Left hindlimb (tissue), 1 donor: ENCODE measurements at regions not wholly inside any gene's neighbourhood (a gene's known extent, or its start where the extent isn't known, plus 50 kb on each side); places are given as distances from the start of the nearest gene placed in this dataset.
"Not testable (repeated sequence)": the region's sequence is repeated elsewhere in the genome, so short reads cannot be mapped to it uniquely, and the experiment has no call there.

ENCODE experiments used
- DNase-seq: peaks from one replicate; pipeline ENCODE4 v3.0.0-alpha.2; 2018

DNA sequence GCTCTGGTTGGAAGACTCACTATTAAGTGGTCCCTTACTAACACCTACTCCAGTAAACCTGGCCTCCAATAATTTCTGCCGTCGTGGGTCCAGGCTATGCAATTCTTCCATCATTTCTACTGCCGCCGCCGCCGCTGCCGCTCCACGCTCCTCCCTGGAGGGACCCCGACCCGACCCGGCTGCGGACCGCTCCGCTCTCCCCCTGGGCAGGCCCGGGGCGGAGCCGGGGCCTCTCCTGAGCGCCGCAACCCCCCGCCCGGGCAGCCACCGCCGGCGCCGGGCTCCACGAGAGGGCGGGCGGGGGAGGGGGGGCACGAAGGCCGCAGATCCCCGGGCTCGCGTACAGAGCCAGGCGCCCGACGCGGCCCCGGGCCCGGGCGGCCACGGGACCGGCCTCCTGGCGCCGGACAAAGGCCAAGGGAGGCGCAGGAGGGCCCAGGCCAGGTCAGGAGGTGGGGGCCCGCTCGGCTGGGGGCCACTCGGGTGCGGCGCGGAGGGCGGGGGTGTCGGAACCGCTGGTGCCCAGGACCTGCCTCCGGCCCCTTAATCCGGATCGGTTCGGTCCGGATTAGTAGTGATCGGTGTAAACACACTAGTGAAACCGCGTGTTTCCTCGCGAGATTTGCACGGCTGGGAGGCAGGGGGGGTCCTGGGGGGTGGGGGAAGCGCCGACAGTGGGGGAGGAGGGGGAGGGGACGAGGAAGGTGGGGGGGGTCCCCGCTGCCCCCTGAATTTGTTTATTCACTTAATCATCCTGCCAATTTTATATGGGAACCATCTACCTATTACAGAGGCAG, 215.1 kb upstream of the CCL2 start:
- not testable (repeated sequence) for DNase-seq

- DNase-seq, result no peak
These were observed 209.1 kb upstream of the CCL2 start for GRCh38 chr17:34045990-34046389.

GRCh38 chr17:34051046-34051445, 204.0 kb upstream of the CCL2 start:
- no peak for DNase-seq

DNA sequence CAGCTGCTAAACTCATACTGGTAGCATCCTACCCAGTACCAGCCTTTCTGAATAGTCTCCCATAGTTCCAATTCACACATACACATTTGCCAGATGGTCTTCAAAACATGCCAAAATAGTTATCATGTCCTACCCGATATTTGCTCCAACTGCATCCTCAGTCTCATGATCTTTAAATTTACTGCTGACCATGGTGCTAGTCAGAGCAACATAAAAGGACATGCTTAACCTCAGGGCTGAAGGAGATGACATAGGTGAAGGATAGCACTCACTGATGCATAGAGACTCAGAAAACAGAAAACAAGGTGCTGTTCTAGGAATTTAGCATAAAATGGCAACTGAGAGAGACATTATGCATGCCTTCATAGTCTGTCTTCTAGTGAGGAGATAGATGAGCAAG, 200.6 kb upstream of the CCL2 start:
- DNase-seq, result no peak

DNA sequence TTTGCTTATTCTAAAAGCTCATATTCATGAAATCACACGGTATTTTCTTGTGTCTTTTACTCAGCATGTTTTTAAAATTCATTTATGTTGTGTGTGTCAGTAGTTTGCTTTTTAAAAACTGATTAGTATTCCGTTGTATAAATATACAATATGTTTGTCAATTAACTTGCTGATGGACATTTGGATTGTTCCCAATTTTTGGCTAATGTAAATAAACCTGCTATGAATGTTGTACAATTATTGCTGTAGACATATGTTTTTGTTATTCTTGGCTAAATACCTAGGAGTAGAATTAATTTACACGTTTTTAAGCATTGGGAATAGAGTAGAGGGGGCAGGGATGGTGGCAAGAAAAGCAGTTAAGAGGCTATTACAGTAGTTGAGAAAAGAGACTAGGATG, 199.5 kb upstream of the CCL2 start:
- DNase-seq, result no peak

- no peak for DNase-seq
These were observed 195.5 kb upstream of the CCL2 start for GRCh38 chr17:34059423-34060220.

DNA sequence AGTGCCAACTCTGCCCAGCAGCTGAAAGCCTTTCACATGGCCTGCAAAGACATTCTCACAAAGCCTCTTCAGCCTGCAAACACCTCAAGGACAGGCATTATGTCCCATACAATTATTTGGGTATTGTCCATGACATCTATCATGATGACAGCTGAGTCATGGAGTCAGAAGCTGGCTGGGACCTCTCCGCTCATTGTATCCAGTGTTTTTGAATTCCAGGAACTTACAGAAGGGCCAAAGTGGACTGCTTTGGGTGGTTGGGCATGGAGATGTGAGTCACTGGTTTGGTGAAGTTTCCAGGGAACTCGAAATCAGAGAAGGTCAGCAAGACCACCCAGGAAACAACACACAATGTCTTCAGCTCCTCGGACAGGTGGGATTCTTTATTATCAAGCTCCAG, 188.6 kb upstream of the CCL2 start:
- no peak for DNase-seq

DNA sequence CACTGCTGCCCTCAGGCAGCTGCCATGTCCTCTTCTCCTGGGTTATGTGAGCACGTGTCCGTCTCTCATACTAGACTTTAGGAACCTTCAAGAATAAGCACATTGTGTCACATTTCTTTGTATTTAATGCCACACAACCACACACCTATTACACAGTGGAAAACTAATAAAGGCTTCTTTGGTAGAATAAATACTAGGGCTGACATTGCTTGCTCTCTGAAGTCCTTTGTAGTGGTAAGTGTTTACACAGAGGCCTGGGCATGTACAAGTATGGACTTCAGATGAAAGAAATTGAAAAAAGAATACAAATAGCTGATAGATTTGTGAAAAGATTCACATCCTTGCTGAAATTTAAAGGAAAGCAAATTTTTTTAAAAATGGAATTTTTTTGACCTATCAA, 188.1 kb upstream of the CCL2 start:
- DNase-seq, result no peak

- DNase-seq, result no peak
These were observed 186.5 kb upstream of the CCL2 start for GRCh38 chr17:34068571-34068970.

DNA sequence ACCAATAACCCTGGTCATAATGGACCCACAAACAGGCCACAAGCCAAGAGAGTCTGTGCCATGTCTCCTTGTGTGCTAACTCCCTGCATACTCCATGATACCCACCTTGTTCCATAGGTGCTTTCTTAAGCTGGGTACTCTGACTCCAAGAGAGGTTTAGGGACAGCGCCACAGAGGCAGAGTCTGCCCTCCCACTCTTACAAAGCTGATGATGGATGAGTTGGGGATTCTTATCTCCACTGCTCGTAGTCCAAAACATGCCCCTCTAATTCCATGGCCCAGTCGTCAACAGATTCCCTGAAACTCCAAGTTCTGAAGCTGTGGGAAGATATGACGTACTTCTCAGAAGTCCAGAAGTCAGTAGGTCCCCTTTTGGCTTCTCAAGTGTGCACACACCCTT, 184.4 kb upstream of the CCL2 start:
- no peak for DNase-seq

DNA sequence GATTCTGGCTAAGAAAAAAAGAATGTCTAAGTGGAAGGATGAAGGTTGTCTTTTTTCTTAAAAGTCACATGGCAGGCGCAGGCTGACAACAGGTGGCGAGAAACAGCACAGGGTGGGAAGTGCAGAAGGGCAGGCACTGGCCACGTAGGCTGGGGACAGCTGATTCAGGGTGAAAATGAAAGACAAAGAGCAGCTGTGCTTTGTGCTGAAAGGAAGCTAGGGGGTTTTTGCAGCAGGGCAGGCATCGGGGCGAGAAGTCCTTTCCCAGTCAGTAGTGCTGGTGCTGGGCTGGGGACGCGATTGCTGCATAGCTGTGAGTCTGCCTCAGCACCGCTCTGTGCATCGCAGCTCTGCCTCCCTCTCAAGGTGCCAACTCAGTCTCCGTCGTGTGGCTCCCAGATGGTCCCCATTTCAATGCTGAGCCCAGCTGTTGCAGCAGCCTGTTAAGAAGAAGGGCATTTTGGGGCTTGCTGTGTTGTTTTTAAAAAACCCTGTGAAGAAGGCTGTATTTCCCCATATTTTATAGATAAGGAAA, 183.1 kb upstream of the CCL2 start:
- no peak for DNase-seq

- DNase-seq, result no peak
These were observed 180.0 kb upstream of the CCL2 start for GRCh38 chr17:34075076-34075475.

DNA sequence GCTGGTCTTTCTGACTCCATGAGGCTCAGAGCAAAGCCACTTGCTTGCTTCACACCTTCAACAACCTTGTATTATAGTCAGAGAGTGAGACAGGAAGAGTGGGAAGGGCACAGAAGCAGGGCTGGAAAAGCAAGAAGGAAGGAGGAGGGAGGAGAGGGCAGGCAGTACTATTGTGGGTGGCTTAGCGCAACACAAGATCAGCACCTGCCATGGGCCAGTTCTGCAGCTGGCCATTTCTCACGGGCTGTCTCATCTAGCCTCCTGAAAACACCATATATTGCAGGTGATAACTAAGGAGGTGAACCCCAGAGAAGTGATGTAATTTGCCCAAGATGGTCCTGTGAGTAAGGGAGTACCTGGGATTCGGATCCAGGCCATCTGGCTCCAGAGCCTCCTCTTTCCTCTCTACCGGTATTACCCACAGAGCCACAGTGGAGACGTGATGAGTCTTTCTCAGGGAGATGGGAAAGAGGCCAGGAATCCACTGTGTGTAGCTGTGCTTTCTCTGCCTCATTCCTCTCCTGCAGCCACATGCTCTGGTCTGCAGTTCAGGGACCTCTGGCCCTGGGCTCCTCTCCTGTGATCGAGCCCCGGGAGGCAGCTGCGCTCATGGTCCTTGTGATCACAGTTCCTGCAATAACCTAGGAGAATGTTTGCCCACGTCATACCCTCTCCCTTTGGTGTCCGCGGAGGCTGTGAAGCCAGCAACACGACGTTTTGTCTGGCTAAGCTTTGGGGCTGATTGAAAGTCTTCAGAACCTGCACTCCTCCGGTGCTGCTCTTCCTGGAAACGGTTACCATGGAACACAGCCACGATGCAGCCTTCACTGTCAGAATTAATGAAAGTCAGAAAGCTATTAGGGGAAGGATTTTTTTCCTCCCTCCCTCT, 178.1 kb upstream of the CCL2 start:
- DNase-seq, result no peak

- no peak for DNase-seq
These were observed 173.8 kb upstream of the CCL2 start for GRCh38 chr17:34081269-34081668.

DNA sequence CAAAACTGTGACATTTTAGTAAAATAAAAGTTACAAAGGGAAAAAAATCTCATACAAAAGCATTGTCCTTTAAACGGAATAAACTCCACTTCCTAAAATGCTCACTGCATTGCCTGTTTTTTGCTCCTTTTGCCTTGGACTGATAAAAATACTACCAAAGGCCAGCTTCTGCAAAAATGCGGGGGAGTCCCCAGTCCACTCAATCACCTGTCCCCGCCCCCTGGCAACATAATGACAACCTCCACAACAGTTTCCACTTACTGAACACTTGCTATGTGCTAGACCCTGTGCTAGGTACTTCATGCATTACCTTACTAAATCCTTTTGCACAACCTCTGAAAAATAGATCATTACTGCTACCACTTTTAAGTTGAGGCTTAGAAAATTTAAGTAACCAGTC, 172.7 kb upstream of the CCL2 start:
- DNase-seq, result no peak

DNA sequence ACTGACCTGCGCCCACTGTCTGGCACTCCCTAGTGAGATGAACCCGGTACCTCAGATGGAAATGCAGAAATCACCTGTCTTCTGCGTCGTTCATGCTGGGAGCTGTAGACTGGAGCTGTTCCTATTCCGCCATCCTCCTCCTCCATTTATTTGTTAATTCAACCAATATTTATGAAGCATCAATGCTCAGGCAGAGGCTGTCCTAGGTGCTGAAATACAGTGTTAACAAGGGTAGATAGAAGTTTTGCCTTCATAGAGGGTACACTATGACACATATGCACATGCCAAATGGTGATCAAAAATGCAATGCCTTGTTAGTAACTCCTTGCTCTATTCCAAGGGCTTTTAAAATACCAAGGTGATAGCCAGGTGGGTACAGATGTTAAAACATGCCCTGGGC, 166.0 kb upstream of the CCL2 start:
- not testable (repeated sequence) for DNase-seq

DNA sequence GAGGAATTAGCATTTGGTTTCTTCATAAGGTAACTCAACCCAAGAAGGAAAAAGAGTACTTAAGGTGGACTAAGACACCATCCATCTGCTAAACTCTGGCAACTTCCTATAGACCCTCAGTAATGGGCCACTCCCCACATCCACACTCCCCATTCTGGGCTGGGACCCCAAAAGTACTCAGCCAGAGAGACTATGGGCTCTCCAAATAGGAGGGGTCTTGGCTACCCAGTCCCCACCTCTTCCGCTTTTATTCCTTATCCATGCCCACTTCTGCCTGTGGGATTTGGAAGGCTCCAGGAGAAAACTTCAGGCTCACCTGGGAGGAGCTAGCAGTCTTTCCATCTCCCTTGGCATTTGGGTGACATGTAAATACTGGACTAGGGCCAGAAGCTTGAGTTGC, 164.5 kb upstream of the CCL2 start:
- no peak for DNase-seq

- DNase-seq, result no peak
These were observed 163.1 kb upstream of the CCL2 start for GRCh38 chr17:34091975-34092374.

GRCh38 chr17:34095106-34095505, 160.0 kb upstream of the CCL2 start:
- DNase-seq, result no peak

DNA sequence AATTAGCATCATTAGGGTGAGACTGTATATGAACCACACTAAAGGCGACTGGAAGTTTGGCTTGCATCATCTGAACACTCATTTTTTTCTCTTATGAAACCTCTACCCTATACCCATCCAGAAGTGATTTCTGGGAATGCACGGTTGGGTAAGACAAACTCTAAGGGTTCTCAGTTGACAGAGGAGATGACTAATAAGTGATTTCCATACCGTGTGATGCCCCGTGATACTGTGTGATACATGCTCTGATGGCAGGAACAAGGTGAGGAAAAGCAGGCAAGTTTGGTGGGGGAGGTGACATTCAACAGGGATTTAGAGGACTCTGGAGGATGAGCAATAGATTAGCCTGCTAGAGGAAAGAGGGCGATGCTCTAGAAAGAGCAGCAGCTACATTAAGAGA, 156.4 kb upstream of the CCL2 start:
- no peak for DNase-seq

- no peak for DNase-seq
These were observed 155.1 kb upstream of the CCL2 start for GRCh38 chr17:34099859-34100515.

GRCh38 chr17:34107019-34107418, 148.1 kb upstream of the CCL2 start:
- DNase-seq, result no peak

DNA sequence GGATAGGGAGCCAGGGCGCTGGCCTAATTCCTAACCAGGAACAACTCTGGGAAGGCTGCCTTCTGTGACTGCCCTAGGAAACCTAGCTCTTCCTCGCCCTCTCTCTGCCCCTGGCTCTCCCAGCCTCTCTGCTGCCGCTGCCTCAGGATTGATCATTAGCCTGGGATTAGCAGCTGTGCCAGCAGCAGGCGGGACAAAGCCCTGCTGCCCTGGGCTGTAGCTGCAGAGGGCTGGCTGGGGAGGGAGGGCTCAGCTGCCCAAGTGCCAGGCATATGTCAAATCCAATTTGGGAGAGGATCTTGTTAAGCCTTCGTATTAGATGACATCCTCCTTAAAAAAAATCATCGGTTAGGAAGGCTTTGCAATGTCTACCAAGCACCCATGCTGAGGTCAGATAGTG, 144.8 kb upstream of the CCL2 start:
- DNase-seq, result no peak
